WTC11 (cell line): ENCODE measurements at regions not wholly inside any gene's neighbourhood (a gene's known extent, or its start where the extent isn't known, plus 50 kb on each side); places are given as distances from the start of the nearest gene placed in this dataset.
"Not testable (repeated sequence)": the region's sequence is repeated elsewhere in the genome, so short reads cannot be mapped to it uniquely, and the experiment has no call there.

Source experiments
- ATAC-seq: fragments of 200-7000 bp; cut with Tn5 transposase; 2 replicates; pipeline ENCODE4 v1.10.0; 2021; ENCODE audit warnings: mild to moderate bottlenecking, moderate library complexity
- CTCF ChIA-PET: fragments of 300-600 bp; sonication (Branson Sonifier 250); formaldehyde crosslinking; loops from one replicate; lab custom pipeline; 2021; ENCODE audit warnings: antibody characterized with exemption; lab: Charles Lee
- POLR2A ChIA-PET: fragments of 350-600 bp; sonication (Branson Sonifier 250); formaldehyde crosslinking; loops from one replicate; lab custom pipeline; 2021; ENCODE audit warnings: antibody characterized with exemption; lab: Charles Lee
- DNase-seq: peaks from one replicate; pipeline ENCODE4 v3.0.0; 2021; ENCODE audit warnings: low spot score
- H3K27ac Mint-ChIP-seq: 2 replicates; pipeline ENCODE4 v1.8.0; 2021; ENCODE audit warnings: mixed read lengths
- H3K27me3 Mint-ChIP-seq: 2 replicates; pipeline ENCODE4 v1.8.0; 2021; ENCODE audit warnings: low read depth, mild to moderate bottlenecking, moderate library complexity, mixed read lengths
- H3K36me3 Mint-ChIP-seq: 2 replicates; pipeline ENCODE4 v1.8.0; 2021; ENCODE audit warnings: mixed read lengths
- H3K4me1 Mint-ChIP-seq: 2 replicates; pipeline ENCODE4 v1.8.0; 2022; ENCODE audit warnings: mixed read lengths
- H3K4me3 Mint-ChIP-seq: 2 replicates; pipeline ENCODE4 v1.8.0; 2021; ENCODE audit warnings: mild to moderate bottlenecking, moderate library complexity, mixed read lengths
- H3K9me3 Mint-ChIP-seq: 2 replicates; pipeline ENCODE4 v1.8.0; 2021; ENCODE audit warnings: mixed read lengths
- E2F4 ChIP-seq: sonication (generic); formaldehyde crosslinking; IDR thresholded peaks from 2 replicates; pipeline ENCODE4 v1.8.1; 2022; ENCODE audit warnings: low read depth, mild to moderate bottlenecking, moderate library complexity, missing genetic modification reagents, borderline replicate concordance
- E2F5 ChIP-seq: sonication (generic); formaldehyde crosslinking; IDR thresholded peaks from 2 replicates; pipeline ENCODE4 v1.8.1; 2022; ENCODE audit warnings: mild to moderate bottlenecking, moderate library complexity, missing genetic modification reagents
- ELF4 ChIP-seq: sonication (generic); formaldehyde crosslinking; IDR thresholded peaks from 2 replicates; pipeline ENCODE4 v1.8.1; 2022; ENCODE audit warnings: low read depth, mild to moderate bottlenecking, moderate library complexity, missing genetic modification reagents
- JAZF1 ChIP-seq: fragments of 250-450 bp; sonication (Bioruptor Pico); IDR thresholded peaks from 2 replicates; pipeline ENCODE4 v1.9.0; 2021; ENCODE audit warnings: moderate library complexity, mild to moderate bottlenecking, inconsistent platforms
- NFYB ChIP-seq: sonication (generic); formaldehyde crosslinking; conservative IDR thresholded peaks from 2 replicates; pipeline ENCODE4 v1.8.0; 2022; ENCODE audit warnings: low read depth, missing genetic modification reagents
- PRDM15 ChIP-seq: sonication (generic); formaldehyde crosslinking; IDR thresholded peaks from 2 replicates; pipeline ENCODE4 v1.8.0; 2022; ENCODE audit warnings: missing genetic modification reagents
- RELA ChIP-seq: sonication (generic); formaldehyde crosslinking; IDR thresholded peaks from 2 replicates; pipeline ENCODE4 v1.8.1; 2022; ENCODE audit warnings: missing genetic modification reagents, mild to moderate bottlenecking, borderline replicate concordance
- RORB ChIP-seq: fragments of 250-450 bp; sonication (Bioruptor Pico); IDR thresholded peaks from 2 replicates; pipeline ENCODE4 v1.9.0; 2021; ENCODE audit warnings: mild to moderate bottlenecking
- SMAD3 ChIP-seq: sonication (generic); formaldehyde crosslinking; IDR thresholded peaks from 2 replicates; pipeline ENCODE4 v1.8.0; 2022; ENCODE audit warnings: missing genetic modification reagents, mild to moderate bottlenecking, borderline replicate concordance
- TEAD1 ChIP-seq: sonication (generic); formaldehyde crosslinking; IDR thresholded peaks from 2 replicates; pipeline ENCODE4 v1.8.0; 2022; ENCODE audit warnings: mild to moderate bottlenecking, missing genetic modification reagents
- TEAD4 ChIP-seq: sonication (generic); formaldehyde crosslinking; IDR thresholded peaks from 2 replicates; pipeline ENCODE4 v1.8.0; 2022; ENCODE audit warnings: mild to moderate bottlenecking, missing genetic modification reagents
- USF2 ChIP-seq: sonication (generic); formaldehyde crosslinking; IDR thresholded peaks from 2 replicates; pipeline ENCODE4 v1.8.1; 2023; ENCODE audit warnings: mild to moderate bottlenecking, missing genetic modification reagents, moderate library complexity
- ZNF138 ChIP-seq: sonication (generic); formaldehyde crosslinking; conservative IDR thresholded peaks from 2 replicates; pipeline ENCODE4 v1.8.1; 2022; ENCODE audit warnings: mild to moderate bottlenecking, moderate library complexity, missing genetic modification reagents
- ZNF219 ChIP-seq: sonication (generic); formaldehyde crosslinking; IDR thresholded peaks from 2 replicates; pipeline ENCODE4 v1.8.0; 2023; ENCODE audit warnings: missing genetic modification reagents, mild to moderate bottlenecking, borderline replicate concordance
- ZNF281 ChIP-seq: sonication (generic); formaldehyde crosslinking; IDR thresholded peaks from 2 replicates; pipeline ENCODE4 v1.8.0; 2023; ENCODE audit warnings: mild to moderate bottlenecking, missing genetic modification reagents
- ZNF416 ChIP-seq: fragments of 250-450 bp; sonication (Bioruptor Pico); IDR thresholded peaks from 2 replicates; pipeline ENCODE4 v1.9.0; 2021; ENCODE audit warnings: mild to moderate bottlenecking, inconsistent platforms
- ZNF423 ChIP-seq: fragments of 250-450 bp; sonication (Bioruptor Pico); IDR thresholded peaks from 2 replicates; pipeline ENCODE4 v2.1.2; 2022; ENCODE audit warnings: mild to moderate bottlenecking, moderate library complexity
- ZNF425 ChIP-seq: fragments of 250-450 bp; sonication (Bioruptor Pico); conservative IDR thresholded peaks from 2 replicates; pipeline ENCODE4 v1.9.0; 2021; ENCODE audit warnings: mild to moderate bottlenecking
- ZNF512 ChIP-seq: sonication (generic); formaldehyde crosslinking; IDR thresholded peaks from 2 replicates; pipeline ENCODE4 v1.8.1; 2022; ENCODE audit warnings: missing genetic modification reagents, borderline replicate concordance

- ChIA-PET CTCF (no interaction called here), POLR2A (no interaction called here)
- Mint-ChIP-seq H3K4me3 (no peak overlapping the region), H3K36me3 (no peaks in the 10 kb centered on the region), H3K27ac (no peak overlapping the region), H3K9me3 (0 out of 2 replicates have a peak, but pooled peaks cover 2% of the 10 kb centered on the region), H3K27me3 (no peaks in the 10 kb centered on the region; the same call in 1 of the 2 replicates), H3K4me1 (peaks cover 19% of the 10 kb centered on the region)
- DNase-seq (no peak), ATAC-seq (no peak)
- TF ChIP-seq RORB (CRISPR knock-in tag) (no peak), TEAD4 (CRISPR knock-in tag) (no peak), SMAD3 (CRISPR knock-in tag) (no peak), RELA (CRISPR knock-in tag) (no peak), USF2 (CRISPR knock-in tag) (no peak), ZNF416 (CRISPR knock-in tag) (no peak), ZNF423 (no peak), TEAD1 (no peak), ELF4 (CRISPR knock-in tag) (no peak)
- TF ChIP-seq, all 79 proteins: peak for 0
Observed at GRCh38 chr1:182317611-182318161, 73.9 kb downstream of the GLUL start.

- TF ChIP-seq ZNF512, result peak; percentile 47; the same call in 1 of the 2 replicates
- H3K27ac Mint-ChIP-seq, H3K4me3 Mint-ChIP-seq, POLR2A ChIA-PET, H3K36me3 Mint-ChIP-seq, ATAC-seq, DNase-seq, CTCF ChIA-PET, H3K9me3 Mint-ChIP-seq, H3K27me3 Mint-ChIP-seq: not testable (repeated sequence)
- peaks cover 19% of the 10 kb centered on the region for H3K4me1 Mint-ChIP-seq
Observed at GRCh38 chr1:182316454-182316853, 75.1 kb downstream of the GLUL start.

GRCh38 chr1:182315167-182315556 is 76.4 kb downstream of the GLUL start:
- no peak for ATAC-seq
- ChIA-PET POLR2A (no interaction called here), CTCF (interaction anchor here (1.3 kb wide), 1 partner anchor 172 kb away, joined by 4 read pairs; no protein-coding TSS in a partner anchor)
- Mint-ChIP-seq H3K4me1 (peaks cover 22% of the 10 kb centered on the region), H3K9me3 (peaks cover 7% of the 10 kb centered on the region; the same call in 1 of the 2 replicates), H3K36me3 (no peaks in the 10 kb centered on the region), H3K4me3 (no peak overlapping the region), H3K27ac (no peak overlapping the region), H3K27me3 (no peaks in the 10 kb centered on the region; the same call in 1 of the 2 replicates)
- no peak for DNase-seq
- TF ChIP-seq JAZF1 (CRISPR knock-in tag), result no peak
- no peak for TF ChIP-seq E2F5 (CRISPR knock-in tag)
- no peak for TF ChIP-seq ZNF281
- no peak for TF ChIP-seq E2F4 (CRISPR knock-in tag)
- TF ChIP-seq ZNF219 (CRISPR knock-in tag), result no peak
- no peak for TF ChIP-seq NFYB
- no peak for TF ChIP-seq ZNF138 (CRISPR knock-in tag)
- no peak for TF ChIP-seq ELF4 (CRISPR knock-in tag)
- no peak for TF ChIP-seq ZNF425
- no peak for TF ChIP-seq PRDM15
